ENCODE measurements at regions not wholly inside any gene's neighbourhood (a gene's known extent, or its start where the extent isn't known, plus 50 kb on each side); places are given as distances from the start of the nearest gene placed in this dataset.

GRCh38 chr20:39310363-39310995, 348.3 kb downstream of the DHX35 start:
- no peak for DNase-seq (ENCODE audit: low spot score)

GRCh38 chr20:39309458-39309857, 347.3 kb downstream of the DHX35 start:
- no peak for DNase-seq (ENCODE audit: low spot score)

- DNase-seq (ENCODE audit: low spot score), result no peak
Measured at GRCh38 chr20:39302312-39302711, 340.2 kb downstream of the DHX35 start.

- no peak for DNase-seq (ENCODE audit: low spot score)
Measured at GRCh38 chr20:39299783-39300182, 337.6 kb downstream of the DHX35 start.

- DNase-seq (ENCODE audit: low spot score), result no peak
Measured at GRCh38 chr20:39298571-39299506, 336.7 kb downstream of the DHX35 start.

- DNase-seq (ENCODE audit: low spot score), result no peak
Measured at GRCh38 chr20:39298121-39298520, 336.0 kb downstream of the DHX35 start.

- no peak for DNase-seq (ENCODE audit: low spot score)
Measured at GRCh38 chr20:39295301-39295700, 333.2 kb downstream of the DHX35 start.

GRCh38 chr20:39294137-39294725, 332.1 kb downstream of the DHX35 start:
- no peak for DNase-seq (ENCODE audit: low spot score)

- no peak for DNase-seq (ENCODE audit: low spot score)
Measured at GRCh38 chr20:39292193-39292736, 330.1 kb downstream of the DHX35 start.

- DNase-seq (ENCODE audit: low spot score), result no peak
Measured at GRCh38 chr20:39291301-39291700, 329.2 kb downstream of the DHX35 start.

GRCh38 chr20:39290575-39290974, 328.4 kb downstream of the DHX35 start:
- DNase-seq (ENCODE audit: low spot score), result no peak

- no peak for DNase-seq (ENCODE audit: low spot score)
Measured at GRCh38 chr20:39289831-39290230, 327.7 kb downstream of the DHX35 start.

- DNase-seq (ENCODE audit: low spot score), result no peak
Measured at GRCh38 chr20:39289316-39289715, 327.2 kb downstream of the DHX35 start.

GRCh38 chr20:39283464-39283863, 321.3 kb downstream of the DHX35 start:
- no peak for DNase-seq (ENCODE audit: low spot score)

- DNase-seq (ENCODE audit: low spot score), result no peak
Measured at GRCh38 chr20:39282619-39283092, 320.5 kb downstream of the DHX35 start.

GRCh38 chr20:39280875-39281274, 318.7 kb downstream of the DHX35 start:
- no peak for DNase-seq (ENCODE audit: low spot score)

- DNase-seq (ENCODE audit: low spot score), result no peak
Measured at GRCh38 chr20:39278230-39278788, 316.2 kb downstream of the DHX35 start.

GRCh38 chr20:39277185-39277584, 315.0 kb downstream of the DHX35 start:
- DNase-seq (ENCODE audit: low spot score), result no peak

GRCh38 chr20:39270837-39271604, 308.9 kb downstream of the DHX35 start:
- no peak for DNase-seq (ENCODE audit: low spot score)

- DNase-seq (ENCODE audit: low spot score), result no peak
Measured at GRCh38 chr20:39269493-39270217, 307.5 kb downstream of the DHX35 start.

All from H4 (cell line).